RWPE2 (cell line): ENCODE measurements at regions not wholly inside any gene's neighbourhood (a gene's known extent, or its start where the extent isn't known, plus 50 kb on each side); places are given as distances from the start of the nearest gene placed in this dataset.

ENCODE experiments used
- ATAC-seq: fragments of 200-7000 bp; cut with Tn5 transposase; 3 replicates; pipeline ENCODE4 v1.9.1; 2021; ENCODE audit warnings: low read depth
- DNase-seq: peaks from one replicate; pipeline ENCODE4 v3.0.0-alpha.2; 2020; ENCODE audit warnings: low spot score
- H3K27ac ChIP-seq: fragments of 450-650 bp; 2 replicates; pipeline ENCODE4 v1.5.1; 2017; ENCODE audit warnings: mild to moderate bottlenecking; ENCODE audit not compliant: poor library complexity, severe bottlenecking
- H3K27me3 ChIP-seq: fragments of 250-450 bp; sonication (Bioruptor Pico); 2 replicates; pipeline ENCODE4 v1.5.1; 2021; ENCODE audit warnings: mild to moderate bottlenecking, moderate library complexity; ENCODE audit not compliant: insufficient read depth, poor library complexity, severe bottlenecking
- H3K36me3 ChIP-seq: fragments of 250-450 bp; sonication (Bioruptor Pico); 2 replicates; pipeline ENCODE4 v1.5.1; 2020; ENCODE audit warnings: low read depth, mild to moderate bottlenecking, moderate library complexity
- H3K4me1 ChIP-seq: fragments of 250-450 bp; sonication (Bioruptor Pico); 2 replicates; pipeline ENCODE4 v1.5.1; 2021; ENCODE audit warnings: mild to moderate bottlenecking, moderate library complexity; ENCODE audit not compliant: insufficient read depth, poor library complexity, severe bottlenecking
- H3K4me3 ChIP-seq: fragments of 250-450 bp; sonication (Bioruptor Pico); 2 replicates; pipeline ENCODE4 v1.5.1; 2021; ENCODE audit warnings: mild to moderate bottlenecking, moderate library complexity; ENCODE audit not compliant: severe bottlenecking
- H3K9me3 ChIP-seq: fragments of 250-450 bp; sonication (Bioruptor Pico); 2 replicates; pipeline ENCODE4 v1.5.1; 2021; ENCODE audit warnings: mild to moderate bottlenecking, moderate library complexity; ENCODE audit not compliant: severe bottlenecking
- TF ChIP-seq, protein P1 (sequence below): fragments of 450-650 bp; IDR thresholded peaks from one replicate; pipeline ENCODE4 v1.5.1; 2017; ENCODE audit warnings: mild to moderate bottlenecking, moderate library complexity; ENCODE audit not compliant: poor library complexity, severe bottlenecking

DNA sequence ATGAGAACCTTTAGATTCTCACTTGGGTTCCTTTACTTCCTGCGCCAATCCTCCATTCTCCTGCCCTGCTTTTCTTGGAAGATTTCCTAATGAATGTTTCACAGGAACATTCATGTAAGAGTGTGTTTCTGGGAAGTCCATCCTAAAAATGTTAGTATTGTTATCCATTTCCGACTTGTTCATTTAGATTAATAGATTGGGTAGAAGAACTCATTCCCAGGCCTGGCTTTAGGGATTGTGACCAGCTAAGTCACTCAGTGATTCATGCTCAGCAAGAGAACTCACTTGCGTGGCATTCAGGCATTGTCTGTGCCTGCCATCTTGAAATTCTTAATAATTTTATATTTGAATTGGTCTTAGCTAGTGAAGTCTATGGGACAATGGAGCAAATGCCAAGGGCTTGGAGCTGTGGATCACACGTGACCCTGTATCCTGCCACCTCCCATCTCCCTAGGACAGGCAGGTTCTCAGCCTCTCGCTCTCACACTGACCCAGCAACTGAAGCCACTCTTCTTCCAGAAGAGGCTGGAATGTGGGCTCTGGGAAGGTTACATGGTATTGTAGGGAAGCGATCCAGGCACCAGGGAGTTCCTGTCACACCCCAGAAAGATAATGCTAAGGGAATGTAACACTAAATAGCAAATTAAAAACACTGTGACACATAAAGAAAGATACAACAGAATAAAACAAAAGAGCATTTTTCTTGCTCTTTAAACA is 562.1 kb downstream of the TMA16 start:
- no peak overlapping the region for H3K4me3 ChIP-seq
- no peak for DNase-seq

DNA sequence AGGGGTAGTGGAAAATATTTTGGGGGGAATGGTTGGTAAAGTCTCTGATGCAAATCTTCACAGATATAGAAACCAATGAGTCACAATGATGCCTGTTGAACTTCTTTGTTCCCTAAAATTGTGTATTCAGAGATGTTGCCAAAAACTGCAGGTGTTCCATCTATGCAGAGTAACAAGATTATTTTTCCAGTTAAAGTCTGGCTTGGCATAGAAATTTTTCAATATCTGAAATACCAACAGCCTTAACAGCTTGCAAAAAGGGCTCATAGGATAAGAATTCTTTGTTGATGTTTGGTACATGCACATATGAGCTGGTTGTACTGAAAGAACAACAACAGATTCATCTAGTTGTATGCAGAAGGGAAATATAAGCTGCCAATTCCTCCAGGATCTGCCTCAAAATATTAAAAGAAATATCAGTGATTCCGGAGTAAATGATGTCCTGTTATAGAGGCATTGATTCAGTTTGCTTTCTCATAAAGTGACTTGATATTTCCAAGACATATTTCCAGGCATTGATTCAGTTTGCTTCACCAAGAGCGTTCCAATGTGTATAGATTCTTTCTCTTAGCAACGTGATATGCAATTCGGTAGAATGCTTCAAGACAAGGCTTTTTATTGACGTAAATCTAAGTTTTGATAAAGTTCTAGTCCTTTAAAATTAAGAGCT is 564.4 kb downstream of the TMA16 start:
- TF ChIP-seq, protein P1, sequence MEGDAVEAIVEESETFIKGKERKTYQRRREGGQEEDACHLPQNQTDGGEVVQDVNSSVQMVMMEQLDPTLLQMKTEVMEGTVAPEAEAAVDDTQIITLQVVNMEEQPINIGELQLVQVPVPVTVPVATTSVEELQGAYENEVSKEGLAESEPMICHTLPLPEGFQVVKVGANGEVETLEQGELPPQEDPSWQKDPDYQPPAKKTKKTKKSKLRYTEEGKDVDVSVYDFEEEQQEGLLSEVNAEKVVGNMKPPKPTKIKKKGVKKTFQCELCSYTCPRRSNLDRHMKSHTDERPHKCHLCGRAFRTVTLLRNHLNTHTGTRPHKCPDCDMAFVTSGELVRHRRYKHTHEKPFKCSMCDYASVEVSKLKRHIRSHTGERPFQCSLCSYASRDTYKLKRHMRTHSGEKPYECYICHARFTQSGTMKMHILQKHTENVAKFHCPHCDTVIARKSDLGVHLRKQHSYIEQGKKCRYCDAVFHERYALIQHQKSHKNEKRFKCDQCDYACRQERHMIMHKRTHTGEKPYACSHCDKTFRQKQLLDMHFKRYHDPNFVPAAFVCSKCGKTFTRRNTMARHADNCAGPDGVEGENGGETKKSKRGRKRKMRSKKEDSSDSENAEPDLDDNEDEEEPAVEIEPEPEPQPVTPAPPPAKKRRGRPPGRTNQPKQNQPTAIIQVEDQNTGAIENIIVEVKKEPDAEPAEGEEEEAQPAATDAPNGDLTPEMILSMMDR, result no peak
- no peaks in the 10 kb centered on the region for H3K36me3 ChIP-seq
- no peak overlapping the region for H3K27ac ChIP-seq
- H3K9me3 ChIP-seq, result no peaks in the 10 kb centered on the region
- H3K27me3 ChIP-seq, result no peaks in the 10 kb centered on the region
- H3K4me1 ChIP-seq, result no peaks in the 10 kb centered on the region
- no peak for ATAC-seq
- no peak overlapping the region for H3K4me3 ChIP-seq
- DNase-seq, result no peak

More for the DNA sequence above, 562.1 kb downstream of the TMA16 start:
- no peak for ATAC-seq
- Histone ChIP-seq H3K4me1 (no peaks in the 10 kb centered on the region), H3K9me3 (no peaks in the 10 kb centered on the region), H3K36me3 (no peaks in the 10 kb centered on the region), H3K27me3 (no peaks in the 10 kb centered on the region), H3K27ac (no peak overlapping the region)
- TF ChIP-seq, protein P1, result no peak

DNA sequence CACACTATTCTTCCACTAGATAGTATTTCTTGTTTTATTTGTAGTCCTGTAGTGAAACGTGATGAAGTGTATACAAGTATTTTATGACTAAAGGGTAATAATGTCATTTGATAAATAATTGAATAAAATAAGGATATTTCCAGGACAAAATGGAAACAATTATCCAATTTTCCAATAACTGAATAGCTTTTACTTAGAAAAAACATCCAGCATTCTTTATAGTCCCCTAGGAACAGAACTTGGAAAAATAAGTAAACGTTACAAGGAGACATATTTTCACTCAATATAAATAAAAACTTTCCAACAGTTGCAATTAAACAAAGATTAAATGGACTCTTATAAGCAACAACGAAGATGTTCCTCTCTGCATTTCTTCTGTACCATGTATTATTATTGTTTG is 566.0 kb downstream of the TMA16 start:
- no peak for ATAC-seq
- Histone ChIP-seq H3K9me3 (no peaks in the 10 kb centered on the region), H3K4me1 (no peaks in the 10 kb centered on the region), H3K4me3 (no peak overlapping the region), H3K27me3 (no peaks in the 10 kb centered on the region), H3K27ac (no peak overlapping the region), H3K36me3 (no peaks in the 10 kb centered on the region)
- no peak for DNase-seq
- TF ChIP-seq, protein P1, result no peak

DNA sequence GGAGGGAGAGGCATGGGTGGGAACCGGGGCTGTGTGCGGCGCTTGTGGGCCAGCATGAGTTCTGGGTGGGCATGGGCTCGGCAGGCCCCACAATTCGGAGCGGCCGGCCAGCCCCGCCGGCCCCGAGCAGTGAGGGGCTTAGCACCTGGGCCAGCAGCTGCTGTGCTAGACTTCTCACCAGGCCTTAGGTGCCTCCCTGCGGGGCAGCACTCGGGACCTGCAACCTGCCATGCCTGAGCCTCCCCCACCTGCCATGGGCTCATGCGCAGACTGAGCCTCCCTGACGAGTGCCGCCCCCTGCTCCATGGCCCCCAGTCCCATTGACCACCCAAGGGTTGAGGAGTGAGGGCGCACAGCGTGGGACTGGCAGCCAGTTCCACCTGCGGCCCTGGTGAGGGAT is 573.9 kb downstream of the TMA16 start:
- H3K27ac ChIP-seq, result no peak overlapping the region
- DNase-seq (no peak), ATAC-seq (no peak)
- H3K4me3 ChIP-seq, result no peak overlapping the region
- no peaks in the 10 kb centered on the region for H3K9me3 ChIP-seq
- H3K27me3 ChIP-seq, result no peaks in the 10 kb centered on the region
- H3K4me1 ChIP-seq, result no peaks in the 10 kb centered on the region
- H3K36me3 ChIP-seq, result no peaks in the 10 kb centered on the region
- TF ChIP-seq, protein P1, result no peak

DNA sequence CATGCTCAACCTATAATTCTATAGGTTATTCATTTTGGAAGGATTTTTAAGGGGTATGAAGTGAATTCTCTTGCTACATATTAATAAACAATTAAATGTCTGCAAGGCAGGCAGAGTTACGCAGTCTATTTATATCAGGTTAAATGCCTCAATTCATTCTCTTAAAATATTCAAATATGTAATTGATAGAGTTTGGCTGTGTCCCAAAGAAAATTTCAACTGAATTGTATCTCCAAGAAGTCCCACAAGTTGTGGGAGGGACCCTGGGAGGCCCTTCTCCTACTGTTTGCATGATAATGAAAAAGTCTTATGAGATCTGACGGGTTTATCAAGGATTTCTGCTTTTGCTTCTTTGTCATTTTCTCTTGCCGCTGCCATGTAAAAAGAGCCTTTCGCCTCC is 576.1 kb downstream of the TMA16 start:
- Histone ChIP-seq H3K4me1 (no peaks in the 10 kb centered on the region), H3K27ac (no peak overlapping the region), H3K4me3 (no peak overlapping the region), H3K36me3 (no peaks in the 10 kb centered on the region), H3K27me3 (no peaks in the 10 kb centered on the region), H3K9me3 (no peaks in the 10 kb centered on the region)
- DNase-seq, result no peak
- TF ChIP-seq, protein P1, result no peak
- ATAC-seq, result no peak
